Sigmoid colon (tissue), 6 donors: ENCODE measurements at regions not wholly inside any gene's neighbourhood (a gene's known extent, or its start where the extent isn't known, plus 50 kb on each side); places are given as distances from the start of the nearest gene placed in this dataset.

Source experiments
- DNase-seq: peaks from one replicate; pipeline ENCODE4 v3.0.0-alpha.2; 2019
- H3K27ac ChIP-seq, 4 donors: fragments of 200-600 bp; sonication (generic); one replicate each; pipeline ENCODE4 v1.5.1; 2016 to 2019; ENCODE audit warnings: mild to moderate bottlenecking in 1 of 4
- H3K27me3 ChIP-seq, 3 donors: fragments of 200-600 bp; sonication (generic); one replicate each; pipeline ENCODE4 v1.5.1; 2019; ENCODE audit warnings: mild to moderate bottlenecking in 1 of 3
- H3K36me3 ChIP-seq, 4 donors: fragments of 200-600 bp; sonication (generic); one replicate each; pipeline ENCODE4 v1.5.1; 2016 to 2019
- H3K4me1 ChIP-seq, 4 donors: fragments of 200-600 bp; sonication (generic); one replicate each; pipeline ENCODE4 v1.5.1; 2017 to 2019
- H3K4me3 ChIP-seq, 4 donors: fragments of 200-600 bp; sonication (generic); one replicate each; pipeline ENCODE4 v1.5.1; 2017 to 2019; ENCODE audit warnings: mild to moderate bottlenecking in 2 of 4, moderate library complexity in 1 of 4
- H3K9me3 ChIP-seq, 4 donors: fragments of 200-600 bp in 3 of 4; sonication (generic) in 3 of 4; one replicate each; pipeline versions ENCODE4 v1.5.1 to v1.6.1; 2013 to 2019
- CTCF ChIP-seq, 4 experiments: fragments of 450-650 bp in 3 of 4; fragments of 200-600 bp in 1 of 4; IDR thresholded peaks; one replicate each; pipeline ENCODE4 v1.5.1; 2016 to 2019; ENCODE audit warnings: antibody characterized with exemption in 4 of 4, mild to moderate bottlenecking in 3 of 4, moderate library complexity in 2 of 4
- EP300 ChIP-seq, 4 donors: sonication (generic); formaldehyde crosslinking; IDR thresholded peaks; one replicate each; pipeline ENCODE4 v1.6.1; 2017; ENCODE audit warnings: antibody characterized with exemption in 4 of 4
- POLR2A ChIP-seq, 2 donors: fragments of 450-650 bp; IDR thresholded peaks; one replicate each; pipeline ENCODE4 v1.6.1; 2016; ENCODE audit warnings: antibody characterized with exemption in 2 of 2, mild to moderate bottlenecking in 2 of 2, moderate library complexity in 2 of 2
- POLR2AphosphoS5 ChIP-seq, 4 donors: sonication (generic); formaldehyde crosslinking; IDR thresholded peaks; one replicate each; pipeline ENCODE4 v1.6.1; 2017; ENCODE audit warnings: antibody characterized with exemption in 4 of 4
- WGBS, 2 donors: extraction: QIAGEN DNeasy Blood & Tissue Kit; methylation state at CpG; one replicate each; pipeline ENCODE4 v1.1.7; 2013; 5-methylcytosine and 5-hydroxymethylcytosine counted together
- intact Hi-C: fragments of 100-400 bp; cut with DNase I; formaldehyde crosslinking; loops from one replicate; pipeline ENCODE4 v1.15.1; 2023
- donor health status: healthy with polysubstance abuse.
- donor health status: healthy.

DNA sequence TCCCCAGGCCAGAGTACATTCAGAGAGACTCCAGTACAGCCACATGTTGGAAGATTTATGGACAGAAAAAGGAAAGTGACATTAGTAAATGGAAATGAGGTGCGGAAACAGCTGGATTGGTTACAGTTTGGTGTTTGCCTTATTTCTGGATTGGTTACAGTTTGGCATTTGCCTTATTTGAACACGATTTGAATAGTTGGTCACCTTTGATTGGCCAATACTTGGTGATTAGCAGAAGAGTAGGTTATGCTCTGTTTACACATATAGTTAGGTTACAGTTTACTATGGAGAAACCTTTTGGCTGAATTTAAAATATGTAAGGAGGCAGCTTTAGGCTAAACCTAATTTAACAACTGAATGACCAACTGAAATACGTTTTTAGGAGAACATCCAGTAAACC, 173.7 kb downstream of the AASDH start:
- H3K4me3 ChIP-seq, result no peak overlapping the region
- no peaks in the 10 kb centered on the region for H3K36me3 ChIP-seq
- 90 to 93% methylated on average over 3 of the region's 3 CpGs for WGBS, 2 donors
- H3K9me3 ChIP-seq, result peaks cover 0 to 3% (median 0%) of the 10 kb centered on the region in 4 donors
- no peaks in the 10 kb centered on the region for H3K27me3 ChIP-seq
- TF ChIP-seq POLR2AphosphoS5 (IDR thresholded peaks at IDR 0.05), result no peak
- no peak for TF ChIP-seq POLR2A (IDR thresholded peaks at IDR 0.05)
- no peak for TF ChIP-seq EP300 (IDR thresholded peaks at IDR 0.05)
- no peak for TF ChIP-seq CTCF (IDR thresholded peaks at IDR 0.05)
- H3K4me1 ChIP-seq, result no peaks in the 10 kb centered on the region
- H3K27ac ChIP-seq, result no peak overlapping the region
- intact Hi-C loops, result no loop called here
- DNase-seq, result no peak

GRCh38 chr4:56212774-56213173, 174.5 kb downstream of the AASDH start:
- no peak overlapping the region for H3K27ac ChIP-seq
- no peak overlapping the region for H3K4me3 ChIP-seq
- H3K9me3 ChIP-seq, result peaks cover 0 to 3% (median 0%) of the 10 kb centered on the region in 4 donors
- TF ChIP-seq EP300 (IDR thresholded peaks at IDR 0.05) (no peak), POLR2AphosphoS5 (IDR thresholded peaks at IDR 0.05) (no peak), CTCF (IDR thresholded peaks at IDR 0.05) (no peak), POLR2A (IDR thresholded peaks at IDR 0.05) (no peak)
- no peak for DNase-seq
- intact Hi-C loops, result no loop called here
- H3K27me3 ChIP-seq, result no peaks in the 10 kb centered on the region
- WGBS, 2 donors, result 90 to 94% methylated on average over 2 of the region's 2 CpGs
- H3K4me1 ChIP-seq, result no peaks in the 10 kb centered on the region
- H3K36me3 ChIP-seq, result no peaks in the 10 kb centered on the region

GRCh38 chr4:56211202-56211601, 176.1 kb downstream of the AASDH start:
- WGBS, 2 donors, result 93 to 97% methylated on average over 3 of the region's 3 CpGs
- Histone ChIP-seq H3K27ac (no peak overlapping the region), H3K4me1 (no peaks in the 10 kb centered on the region), H3K9me3 (peaks cover 0 to 3% (median 0%) of the 10 kb centered on the region in 4 donors), H3K27me3 (no peaks in the 10 kb centered on the region), H3K36me3 (no peaks in the 10 kb centered on the region), H3K4me3 (no peak overlapping the region)
- intact Hi-C loops, result no loop called here
- no peak for DNase-seq
- TF ChIP-seq POLR2A (IDR thresholded peaks at IDR 0.05) (no peak), CTCF (IDR thresholded peaks at IDR 0.05) (no peak), EP300 (IDR thresholded peaks at IDR 0.05) (no peak), POLR2AphosphoS5 (IDR thresholded peaks at IDR 0.05) (no peak)

- no peak overlapping the region for H3K27ac ChIP-seq
- H3K27me3 ChIP-seq, result no peaks in the 10 kb centered on the region
- TF ChIP-seq EP300 (IDR thresholded peaks at IDR 0.05), result no peak
- no peak for TF ChIP-seq POLR2A (IDR thresholded peaks at IDR 0.05)
- TF ChIP-seq CTCF (IDR thresholded peaks at IDR 0.05), result no peak
- H3K9me3 ChIP-seq, result peaks cover 0 to 3% (median 0%) of the 10 kb centered on the region in 4 donors
- 47 to 55% methylated on average over 1 of the region's 1 CpG for WGBS, 2 donors
- no peaks in the 10 kb centered on the region for H3K36me3 ChIP-seq
- no peaks in the 10 kb centered on the region for H3K4me1 ChIP-seq
- H3K4me3 ChIP-seq, result no peak overlapping the region
- DNase-seq, result no peak
- intact Hi-C loops, result no loop called here
Measured at GRCh38 chr4:56210397-56210796, 176.9 kb downstream of the AASDH start.

DNA sequence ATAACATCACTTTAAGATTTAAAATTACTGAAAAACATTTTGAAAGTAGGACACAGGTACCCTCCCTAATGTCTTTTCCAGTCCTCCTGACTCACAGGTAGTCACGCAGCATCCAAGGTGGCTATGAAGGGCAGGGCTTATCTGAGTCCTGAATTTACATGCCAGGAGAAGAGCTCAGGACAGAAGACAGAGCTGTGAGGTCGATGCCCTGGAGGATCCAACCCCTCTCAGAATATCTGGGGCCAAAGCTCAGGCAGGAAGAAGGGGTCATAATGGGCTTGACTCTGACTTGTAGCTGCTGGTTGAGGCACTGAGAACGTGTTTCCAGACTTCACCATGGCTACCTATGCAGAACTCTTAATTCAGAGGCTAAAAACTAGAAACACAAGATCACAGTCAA, 177.5 kb downstream of the AASDH start:
- H3K27me3 ChIP-seq, result no peaks in the 10 kb centered on the region
- no peak overlapping the region for H3K4me3 ChIP-seq
- no peak overlapping the region for H3K27ac ChIP-seq
- 86 to 88% methylated on average over 3 of the region's 3 CpGs for WGBS, 2 donors
- intact Hi-C loops, result no loop called here
- no peaks in the 10 kb centered on the region for H3K4me1 ChIP-seq
- DNase-seq, result no peak
- TF ChIP-seq POLR2A (IDR thresholded peaks at IDR 0.05) (no peak), EP300 (IDR thresholded peaks at IDR 0.05) (no peak), POLR2AphosphoS5 (IDR thresholded peaks at IDR 0.05) (no peak)
- H3K36me3 ChIP-seq, result no peaks in the 10 kb centered on the region
- peaks cover 0 to 3% (median 0%) of the 10 kb centered on the region in 4 donors for H3K9me3 ChIP-seq
